OCI-LY1 (cell line): ENCODE measurements at regions not wholly inside any gene's neighbourhood (a gene's known extent, or its start where the extent isn't known, plus 50 kb on each side); places are given as distances from the start of the nearest gene placed in this dataset.

Experiments used
- CTCF ChIP-seq: fragments of 200-600 bp; sonication (generic), shearing (Covaris generic); IDR thresholded peaks from 2 replicates; pipeline ENCODE4 v1.5.1; 2017; ENCODE audit warnings: mild to moderate bottlenecking, antibody characterized with exemption, low read length, moderate library complexity, mixed read lengths
- EZH2 ChIP-seq: fragments of 200-600 bp; sonication (generic), shearing (Covaris generic); IDR thresholded peaks from 2 replicates; pipeline ENCODE4 v1.8.0; 2017; ENCODE audit warnings: borderline replicate concordance, mixed run types, mild to moderate bottlenecking, antibody characterized with exemption, low read length, moderate library complexity, mixed read lengths

- TF ChIP-seq CTCF (no peak), EZH2 (no peak)
Measured at GRCh38 chr1:228827019-228827418, 91.7 kb downstream of the RHOU start.
